Endothelial cell of umbilical vein (primary cell): ENCODE measurements at regions not wholly inside any gene's neighbourhood (a gene's known extent, or its start where the extent isn't known, plus 50 kb on each side); places are given as distances from the start of the nearest gene placed in this dataset.

Experiments
- BruUV-seq: library from RNA; stranded (reverse); fragments of 400-500 nt; replicated peaks from 2 replicates; lab custom pipeline; 2021; lab: Mats Ljungman, UMichigan
- CTCF ChIA-PET: fragments of 300-600, 350-600 bp; sonication (Branson Sonifier 250); formaldehyde crosslinking; loops from one replicate; lab custom pipeline; 2021; ENCODE audit warnings: antibody characterized with exemption, inconsistent platforms; lab: Charles Lee
- POLR2A ChIA-PET: fragments of 300-600, 350-600 bp; sonication (Branson Sonifier 250); formaldehyde crosslinking; loops from one replicate; lab custom pipeline; 2021; ENCODE audit warnings: antibody characterized with exemption, inconsistent platforms; lab: Charles Lee
- DNase-seq: peaks from one replicate; pipeline ENCODE4 v3.0.0-alpha.2; 2011; ENCODE audit warnings: low read depth, low spot score
- FAIRE-seq: peaks from 2 replicates; lab custom pipeline; 2011; peaks lifted over from hg19 to GRCh38; lab: Jason Lieb, UNC
- H2AFZ ChIP-seq: 2 replicates; pipeline ENCODE4 v1.6.0; 2012; ENCODE audit warnings: low read depth, low read length, control low read depth, inconsistent platforms
- H3K27ac ChIP-seq: 2 replicates; pipeline ENCODE4 v1.5.1; 2011; ENCODE audit warnings: low read depth, mild to moderate bottlenecking, control low read depth, low read length, moderate library complexity; ENCODE audit not compliant: insufficient read depth
- H3K27me3 ChIP-seq, 2 experiments: 2 replicates each; pipeline versions ENCODE4 v1.6.0 to v1.6.1; 2011; ENCODE audit warnings: low read length in 2 of 2, mixed read lengths in 1 of 2; ENCODE audit not compliant: control insufficient read depth in 2 of 2, insufficient read depth in 2 of 2
- H3K36me3 ChIP-seq, 2 experiments: 2 replicates in 1 of 2; 3 replicates in 1 of 2; pipeline ENCODE4 v1.5.1; 2011; ENCODE audit warnings: low read length in 2 of 2, mild to moderate bottlenecking in 1 of 2, moderate library complexity in 1 of 2; ENCODE audit not compliant: control insufficient read depth in 2 of 2, insufficient read depth in 2 of 2; ENCODE audit errors: extremely low read depth in 1 of 2
- H3K4me1 ChIP-seq: 3 replicates; pipeline ENCODE4 v1.5.1; 2011; ENCODE audit warnings: mild to moderate bottlenecking, low read length; ENCODE audit not compliant: control insufficient read depth, insufficient read depth; ENCODE audit errors: extremely low read depth
- H3K4me2 ChIP-seq: 2 replicates; pipeline ENCODE4 v1.6.1; 2011; ENCODE audit warnings: low read length, control low read depth, mixed read lengths; ENCODE audit not compliant: insufficient read depth
- H3K4me3 ChIP-seq, 3 experiments: fragments of 200-600 bp in 1 of 3; sonication (generic), shearing (Covaris generic) in 1 of 3; replicated peaks in 1 of 3; 2 replicates each; pipeline ENCODE4 v1.5.1; 2011 to 2016; ENCODE audit warnings: control low read depth in 3 of 3, low read length in 3 of 3, mild to moderate bottlenecking in 2 of 3, inconsistent platforms in 1 of 3, low read depth in 1 of 3, moderate library complexity in 1 of 3; ENCODE audit not compliant: insufficient read depth in 1 of 3
- H3K79me2 ChIP-seq: 2 replicates; pipeline ENCODE4 v1.6.0; 2012; ENCODE audit warnings: low read length, inconsistent platforms; ENCODE audit not compliant: control insufficient read depth, insufficient read depth
- H3K9ac ChIP-seq: replicated peaks from 2 replicates; pipeline ENCODE3; 2011; ENCODE audit warnings: low read length, control low read depth; ENCODE audit not compliant: insufficient read depth; ENCODE audit errors: extremely low read depth
- H3K9me1 ChIP-seq: replicated peaks from 3 replicates; pipeline ENCODE4 v1.6.0; 2011; ENCODE audit warnings: mild to moderate bottlenecking, low read length; ENCODE audit not compliant: control insufficient read depth, insufficient read depth; ENCODE audit errors: extremely low read depth
- H3K9me3 ChIP-seq: replicated peaks from 2 replicates; pipeline ENCODE4 v1.5.1; 2012; ENCODE audit warnings: low read length, inconsistent platforms; ENCODE audit not compliant: control insufficient read depth, insufficient read depth
- H4K20me1 ChIP-seq: replicated peaks from 2 replicates; pipeline ENCODE3; 2011; ENCODE audit warnings: mild to moderate bottlenecking, low read length; ENCODE audit not compliant: control insufficient read depth, insufficient read depth; ENCODE audit errors: extremely low read depth
- EZH2 ChIP-seq: IDR thresholded peaks from 2 replicates; pipeline ENCODE4 v1.6.1; 2012; ENCODE audit warnings: borderline replicate concordance, low read depth, mild to moderate bottlenecking, moderate library complexity, low read length, inconsistent platforms; ENCODE audit not compliant: severe bottlenecking
- FOS ChIP-seq: IDR thresholded peaks from 2 replicates; pipeline ENCODE4 v1.6.1; 2011; ENCODE audit warnings: mild to moderate bottlenecking, low read length, moderate library complexity, borderline replicate concordance; ENCODE audit not compliant: insufficient read depth
- GATA2 ChIP-seq: IDR thresholded peaks from 2 replicates; pipeline ENCODE4 v1.7.0; 2011; ENCODE audit warnings: low read depth, mild to moderate bottlenecking, moderate library complexity, mixed read lengths, low read length; ENCODE audit not compliant: insufficient read length, insufficient read depth
- JUN ChIP-seq: IDR thresholded peaks from 2 replicates; pipeline ENCODE4 v1.6.1; 2011; ENCODE audit warnings: borderline replicate concordance, low read depth; ENCODE audit not compliant: insufficient read length, insufficient read depth
- MYC ChIP-seq: IDR thresholded peaks from one replicate; pipeline ENCODE4 v1.6.1; 2011; ENCODE audit warnings: mild to moderate bottlenecking, low read depth, low read length
- POLR2A ChIP-seq: IDR thresholded peaks from 2 replicates; pipeline ENCODE4 v1.6.1; 2012; ENCODE audit warnings: low read depth, mild to moderate bottlenecking, control low read depth, low read length
- POLR2AphosphoS5 ChIP-seq: IDR thresholded peaks from 2 replicates; pipeline ENCODE4 v1.6.1; 2012; ENCODE audit warnings: low read depth, mild to moderate bottlenecking, control low read depth, low read length, moderate library complexity; ENCODE audit not compliant: insufficient read depth
- dilution Hi-C: fragments of 300-500 bp; cut with MboI; formaldehyde crosslinking; loops from one replicate; pipeline ENCODE4 v1.15.0; 2019; ENCODE audit warnings: low sequenced_read_pairs; ENCODE audit not compliant: extremely low pct_ligation_motif_present
- intact Hi-C: fragments of 100-400 bp; cut with micrococcal nuclease; formaldehyde crosslinking; loops from one replicate; pipeline ENCODE4 v1.10.0; 2022
- TF ChIP-seq, protein P1 (sequence below): IDR thresholded peaks from 2 replicates; pipeline ENCODE4 v1.6.1; 2011; ENCODE audit not compliant: insufficient read depth, insufficient read length
- TF ChIP-seq, protein P2 (sequence below), 2 donors: IDR thresholded peaks; 1 replicate in 1 of 2; 2 replicates in 1 of 2; pipeline ENCODE4 v1.5.1; 2011; ENCODE audit warnings: low read length in 2 of 2, mild to moderate bottlenecking in 2 of 2, moderate library complexity in 2 of 2, control low read depth in 1 of 2, inconsistent platforms in 1 of 2, low read depth in 1 of 2; ENCODE audit not compliant: insufficient read depth in 1 of 2; ENCODE audit errors: extremely low read depth in 1 of 2

GRCh38 chr2:78890935-78891334 lies 134.6 kb upstream of the REG3G start:
- H3K9me1 ChIP-seq, result peaks cover 2% of the 10 kb centered on the region
- no peak for TF ChIP-seq MYC
- no peak for TF ChIP-seq EZH2
- no peak for TF ChIP-seq POLR2AphosphoS5
- no peak for TF ChIP-seq JUN
- TF ChIP-seq FOS, result no peak
- TF ChIP-seq, protein P1, sequence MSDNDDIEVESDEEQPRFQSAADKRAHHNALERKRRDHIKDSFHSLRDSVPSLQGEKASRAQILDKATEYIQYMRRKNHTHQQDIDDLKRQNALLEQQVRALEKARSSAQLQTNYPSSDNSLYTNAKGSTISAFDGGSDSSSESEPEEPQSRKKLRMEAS, result no peak
- TF ChIP-seq GATA2, result no peak
- TF ChIP-seq POLR2A, result no peak
- TF ChIP-seq, protein P2, sequence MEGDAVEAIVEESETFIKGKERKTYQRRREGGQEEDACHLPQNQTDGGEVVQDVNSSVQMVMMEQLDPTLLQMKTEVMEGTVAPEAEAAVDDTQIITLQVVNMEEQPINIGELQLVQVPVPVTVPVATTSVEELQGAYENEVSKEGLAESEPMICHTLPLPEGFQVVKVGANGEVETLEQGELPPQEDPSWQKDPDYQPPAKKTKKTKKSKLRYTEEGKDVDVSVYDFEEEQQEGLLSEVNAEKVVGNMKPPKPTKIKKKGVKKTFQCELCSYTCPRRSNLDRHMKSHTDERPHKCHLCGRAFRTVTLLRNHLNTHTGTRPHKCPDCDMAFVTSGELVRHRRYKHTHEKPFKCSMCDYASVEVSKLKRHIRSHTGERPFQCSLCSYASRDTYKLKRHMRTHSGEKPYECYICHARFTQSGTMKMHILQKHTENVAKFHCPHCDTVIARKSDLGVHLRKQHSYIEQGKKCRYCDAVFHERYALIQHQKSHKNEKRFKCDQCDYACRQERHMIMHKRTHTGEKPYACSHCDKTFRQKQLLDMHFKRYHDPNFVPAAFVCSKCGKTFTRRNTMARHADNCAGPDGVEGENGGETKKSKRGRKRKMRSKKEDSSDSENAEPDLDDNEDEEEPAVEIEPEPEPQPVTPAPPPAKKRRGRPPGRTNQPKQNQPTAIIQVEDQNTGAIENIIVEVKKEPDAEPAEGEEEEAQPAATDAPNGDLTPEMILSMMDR (IDR thresholded peaks at IDR 0.05; ENCODE audit: extremely low read depth in 1 of 2, insufficient read depth in 1 of 2, low read depth in 1 of 2, low read length in 2 of 2), result no peak
- no peaks in the 10 kb centered on the region for H3K27me3 ChIP-seq
- no peak overlapping the region for H2AFZ ChIP-seq
- FAIRE-seq (no peak), DNase-seq (no peak)
- H3K27ac ChIP-seq, result no peak overlapping the region
- intact Hi-C loops, result no loop called here
- H3K4me2 ChIP-seq, result no peak overlapping the region
- no peaks in the 10 kb centered on the region for H3K79me2 ChIP-seq
- no TSS peak for BruUV-seq
- H3K9me3 ChIP-seq, result no peaks in the 10 kb centered on the region
- no peak overlapping the region for H3K9ac ChIP-seq
- dilution Hi-C loops, result no loop called here
- H3K36me3 ChIP-seq, result no peaks in the 10 kb centered on the region
- ChIA-PET POLR2A (no interaction called here), CTCF (no interaction called here)
- no peaks in the 10 kb centered on the region for H3K4me1 ChIP-seq
- no peak overlapping the region for H3K4me3 ChIP-seq
- no peaks in the 10 kb centered on the region for H4K20me1 ChIP-seq
